Activated T-cell treated with anti-CD3 and anti-CD28 coated beads, Interleukin-2, amount 50 U/mL, for 1 hour (primary cell): ENCODE measurements at regions not wholly inside any gene's neighbourhood (a gene's known extent, or its start where the extent isn't known, plus 50 kb on each side); places are given as distances from the start of the nearest gene placed in this dataset.

Experiments
- DNase-seq: peaks from one replicate; pipeline ENCODE4 v3.0.0-alpha.2; 2020

GRCh38 chr14:97916669-97917568, 1119.7 kb downstream of the VRK1 start:
- no peak for DNase-seq

- no peak for DNase-seq
Observed at GRCh38 chr14:97920201-97920600, 1123.0 kb downstream of the VRK1 start.

GRCh38 chr14:97921296-97921695, 1124.1 kb downstream of the VRK1 start:
- no peak for DNase-seq

- DNase-seq, result no peak
Observed at GRCh38 chr14:97924922-97925613, 1127.9 kb downstream of the VRK1 start.

GRCh38 chr14:97930166-97930565, 1133.0 kb downstream of the VRK1 start:
- no peak for DNase-seq

GRCh38 chr14:97931273-97931672, 1134.1 kb downstream of the VRK1 start:
- DNase-seq, result no peak

GRCh38 chr14:97942921-97943320, 1145.7 kb downstream of the VRK1 start:
- no peak for DNase-seq

GRCh38 chr14:97943619-97944018, 1146.4 kb downstream of the VRK1 start:
- DNase-seq, result no peak

GRCh38 chr14:97944380-97944779, 1147.2 kb downstream of the VRK1 start:
- no peak for DNase-seq

- DNase-seq, result no peak
Observed at GRCh38 chr14:97945631-97946030, 1148.4 kb downstream of the VRK1 start.

GRCh38 chr14:97946240-97946639, 1149.1 kb downstream of the VRK1 start:
- no peak for DNase-seq

- DNase-seq, result no peak
Observed at GRCh38 chr14:97946641-97947040, 1149.5 kb downstream of the VRK1 start.

- no peak for DNase-seq
Observed at GRCh38 chr14:97948841-97949240, 1151.7 kb downstream of the VRK1 start.

GRCh38 chr14:97956581-97957340, 1159.6 kb downstream of the VRK1 start:
- no peak for DNase-seq

- no peak for DNase-seq
Observed at GRCh38 chr14:97959251-97959650, 1162.1 kb downstream of the VRK1 start.

GRCh38 chr14:97960436-97960835, 1163.3 kb downstream of the VRK1 start:
- DNase-seq, result no peak

GRCh38 chr14:97970222-97970621, 1173.0 kb downstream of the VRK1 start:
- DNase-seq, result no peak

- no peak for DNase-seq
Observed at GRCh38 chr14:97975216-97975615, 1178.0 kb downstream of the VRK1 start.

- DNase-seq, result no peak
Observed at GRCh38 chr14:97975962-97976361, 1178.8 kb downstream of the VRK1 start.

GRCh38 chr14:97976861-97977260, 1179.7 kb downstream of the VRK1 start:
- DNase-seq, result peak; percentile 34

GRCh38 chr14:97977651-97978261, 1180.6 kb downstream of the VRK1 start:
- DNase-seq, result peak; percentile 77

GRCh38 chr14:97978341-97978740, 1181.2 kb downstream of the VRK1 start:
- peak; percentile 76 for DNase-seq

- no peak for DNase-seq
Observed at GRCh38 chr14:97993508-97994019, 1196.4 kb downstream of the VRK1 start.
